ENCODE measurements at regions not wholly inside any gene's neighbourhood (a gene's known extent, or its start where the extent isn't known, plus 50 kb on each side); places are given as distances from the start of the nearest gene placed in this dataset.

- intact Hi-C loops (cut with DNase I): no loop called here
- no peak for DNase-seq
- H3K9me3 ChIP-seq: no peaks in the 10 kb centered on the region
- no peak overlapping the region for H3K4me3 ChIP-seq (replicated peaks in 1 of 3)
- H3K27me3 ChIP-seq: peaks cover 8% of the 10 kb centered on the region
- TF ChIP-seq POLR2A (IDR thresholded peaks at IDR 0.05): no peak
- no peak for TF ChIP-seq CTCF (IDR thresholded peaks at IDR 0.05)
- 88 to 91% methylated on average over 3 of the region's 3 CpGs for WGBS, 2 donors
- no peaks in the 10 kb centered on the region for H3K36me3 ChIP-seq
- H3K4me1 ChIP-seq: no peaks in the 10 kb centered on the region
- H3K27ac ChIP-seq: no peak overlapping the region
Measured at GRCh38 chr3:40908612-40909011, 290.7 kb upstream of the CTNNB1 start.

DNA sequence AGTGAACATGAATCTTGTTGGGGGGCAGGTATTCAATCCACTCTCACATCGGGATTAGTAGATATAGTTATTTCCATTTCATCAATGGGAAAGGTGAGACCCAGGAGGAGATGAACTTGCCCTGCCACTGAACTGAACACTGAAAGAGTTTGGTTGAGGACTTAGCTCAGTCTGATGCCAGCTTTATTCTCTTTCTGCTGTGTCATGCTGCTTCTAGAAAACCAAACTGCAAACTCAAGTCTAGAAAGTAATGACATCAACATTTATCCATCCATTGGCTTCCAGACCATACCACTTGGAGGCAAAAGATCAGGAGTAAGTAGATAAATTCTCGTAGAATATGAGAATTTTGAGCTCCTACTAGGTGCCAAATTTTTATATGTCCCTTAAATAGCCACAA, 288.0 kb upstream of the CTNNB1 start:
- no peak for DNase-seq
- Histone ChIP-seq H3K4me1 (no peaks in the 10 kb centered on the region), H3K27me3 (peaks cover 8% of the 10 kb centered on the region), H3K9me3 (no peaks in the 10 kb centered on the region), H3K36me3 (no peaks in the 10 kb centered on the region), H3K27ac (no peak overlapping the region), H3K4me3 (replicated peaks in 1 of 3) (no peak overlapping the region)
- WGBS, 2 donors: 91 to 100% methylated on average over 2 of the region's 2 CpGs
- TF ChIP-seq CTCF (IDR thresholded peaks at IDR 0.05): no peak
- no peak for TF ChIP-seq POLR2A (IDR thresholded peaks at IDR 0.05)
- intact Hi-C loops (cut with DNase I): no loop called here

DNA sequence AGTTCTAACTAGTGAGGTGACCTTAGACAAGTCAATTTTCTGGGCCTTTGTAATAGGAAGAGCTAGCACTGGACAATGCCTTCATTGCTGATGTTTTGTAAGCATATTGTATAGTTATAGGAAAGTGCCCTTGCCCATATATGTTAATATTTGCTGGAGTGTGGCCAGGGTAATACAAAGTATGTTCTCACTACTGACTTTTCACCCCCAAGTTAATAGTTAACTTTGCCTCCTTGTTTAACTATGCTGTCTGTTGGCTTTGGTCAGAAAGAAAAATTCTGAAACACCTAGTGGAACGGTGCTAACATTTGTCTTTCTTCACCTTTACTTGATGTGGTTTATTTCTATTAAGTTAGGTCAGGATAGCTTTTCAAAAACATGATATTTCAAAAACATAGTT, 287.4 kb upstream of the CTNNB1 start:
- intact Hi-C loops (cut with DNase I): no loop called here
- Histone ChIP-seq H3K27ac (no peak overlapping the region), H3K27me3 (peaks cover 8% of the 10 kb centered on the region), H3K4me3 (replicated peaks in 1 of 3) (no peak overlapping the region), H3K36me3 (no peaks in the 10 kb centered on the region), H3K9me3 (no peaks in the 10 kb centered on the region), H3K4me1 (no peaks in the 10 kb centered on the region)
- 88 to 95% methylated on average over 1 of the region's 1 CpG for WGBS, 2 donors
- TF ChIP-seq CTCF (IDR thresholded peaks at IDR 0.05) (no peak), POLR2A (IDR thresholded peaks at IDR 0.05) (no peak)
- DNase-seq: no peak

DNA sequence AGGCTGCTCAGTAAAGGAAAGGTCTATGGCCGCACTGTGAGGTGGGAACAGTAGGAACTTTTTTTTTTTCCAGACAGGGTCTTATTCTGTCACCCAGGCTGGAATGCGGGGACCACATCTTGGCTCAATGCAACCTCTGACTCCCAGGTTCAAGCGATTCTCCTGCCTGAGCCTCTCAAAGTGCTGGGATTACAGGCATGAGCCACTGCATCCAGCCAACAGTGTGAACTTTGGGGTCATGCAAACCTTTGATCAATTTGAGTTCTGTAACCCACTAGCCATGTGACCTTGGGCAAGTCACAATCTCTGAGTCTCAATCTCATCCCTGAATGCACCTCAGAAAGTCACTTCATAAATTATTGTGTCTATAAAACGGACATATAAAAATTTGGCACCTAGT, 286.8 kb upstream of the CTNNB1 start:
- Histone ChIP-seq H3K36me3 (no peaks in the 10 kb centered on the region), H3K4me3 (replicated peaks in 1 of 3) (no peak overlapping the region), H3K4me1 (no peaks in the 10 kb centered on the region), H3K27ac (no peak overlapping the region), H3K27me3 (peaks cover 8% of the 10 kb centered on the region), H3K9me3 (no peaks in the 10 kb centered on the region)
- no peak for TF ChIP-seq POLR2A (IDR thresholded peaks at IDR 0.05)
- WGBS, 2 donors: 97 to 98% methylated on average over 4 of the region's 4 CpGs
- DNase-seq: no peak
- intact Hi-C loops (cut with DNase I): no loop called here

- Histone ChIP-seq H3K9me3 (no peaks in the 10 kb centered on the region), H3K4me1 (no peaks in the 10 kb centered on the region), H3K27ac (no peak overlapping the region), H3K36me3 (no peaks in the 10 kb centered on the region), H3K4me3 (replicated peaks in 1 of 3) (no peak overlapping the region), H3K27me3 (peaks cover 8% of the 10 kb centered on the region)
- DNase-seq: no peak
- TF ChIP-seq POLR2A (IDR thresholded peaks at IDR 0.05) (no peak), CTCF (IDR thresholded peaks at IDR 0.05) (no peak)
- WGBS, 2 donors: 92 to 98% methylated on average over 4 of the region's 4 CpGs
- intact Hi-C loops (cut with DNase I): no loop called here
Measured at GRCh38 chr3:40913192-40913591, 286.1 kb upstream of the CTNNB1 start.

DNA sequence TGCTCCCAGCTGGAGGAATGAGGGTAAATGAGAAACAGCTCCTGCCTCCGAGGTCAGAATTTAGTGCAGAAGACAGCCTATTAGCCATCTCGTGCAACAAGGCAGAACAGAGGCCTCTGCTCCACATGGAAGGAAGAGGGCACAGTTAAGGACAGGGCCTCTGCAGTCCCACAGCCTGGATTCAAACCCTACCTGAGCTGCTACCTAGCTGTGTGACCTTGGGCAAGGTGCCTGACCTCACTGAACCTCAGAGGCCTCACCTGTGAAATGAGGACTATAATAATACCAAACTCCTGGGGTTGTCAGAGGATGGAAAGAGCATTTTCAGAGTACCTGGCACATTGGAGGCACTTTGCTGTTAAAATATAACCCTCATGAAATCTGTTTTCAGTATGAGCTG, 285.7 kb upstream of the CTNNB1 start:
- 84 to 97% methylated on average over 2 of the region's 2 CpGs for WGBS, 2 donors
- intact Hi-C loops (cut with DNase I): no loop called here
- DNase-seq: no peak
- H3K27me3 ChIP-seq: peaks cover 6% of the 10 kb centered on the region
- H3K4me3 ChIP-seq (replicated peaks in 1 of 3): no peak overlapping the region
- no peaks in the 10 kb centered on the region for H3K9me3 ChIP-seq
- no peaks in the 10 kb centered on the region for H3K4me1 ChIP-seq
- no peak overlapping the region for H3K27ac ChIP-seq
- no peaks in the 10 kb centered on the region for H3K36me3 ChIP-seq
- TF ChIP-seq CTCF (IDR thresholded peaks at IDR 0.05) (no peak), POLR2A (IDR thresholded peaks at IDR 0.05) (no peak)

All from thyroid gland (tissue), 4 donors.